ENCODE measurements at regions not wholly inside any gene's neighbourhood (a gene's known extent, or its start where the extent isn't known, plus 50 kb on each side); places are given as distances from the start of the nearest gene placed in this dataset.

DNA sequence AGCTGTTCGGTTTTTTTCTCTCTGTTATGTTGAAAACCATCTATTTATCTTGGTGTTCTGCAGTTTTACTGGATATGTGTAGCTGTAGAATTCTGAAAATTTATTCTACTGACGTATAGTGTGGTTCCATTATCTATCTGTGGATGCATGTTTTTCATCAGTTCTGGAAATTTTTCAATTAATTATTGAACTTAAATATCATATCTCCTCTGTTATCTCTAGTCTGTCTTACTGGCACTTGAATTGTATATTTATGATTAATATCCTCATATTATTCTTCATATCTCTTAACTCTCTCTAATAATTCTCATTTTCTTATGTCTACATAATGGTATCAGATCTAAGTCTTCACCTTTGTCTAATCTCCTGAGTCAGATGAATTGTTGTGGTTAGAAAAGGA is 501.7 kb downstream of the STK39 start:
- H3K79me1 ChIP-seq (ENCODE audit: low read depth, low read length), result no peaks in the 10 kb centered on the region
- no peak overlapping the region for H2BK5ac ChIP-seq (ENCODE audit: low read depth, low read length)
- H3K9ac ChIP-seq (replicated peaks in 1 of 4; ENCODE audit: extremely low read depth in 1 of 4, low read depth in 3 of 4, low read length in 3 of 4), result no peak overlapping the region
- H3K56ac ChIP-seq (replicated peaks; ENCODE audit: insufficient read length, low read depth, low read length), result no peak overlapping the region
- no peak overlapping the region for H2BK12ac ChIP-seq (ENCODE audit: low read depth, low read length)
- no peak overlapping the region for H2BK120ac ChIP-seq (replicated peaks; ENCODE audit: low read depth, low read length)
- no peak overlapping the region for H3K4ac ChIP-seq (replicated peaks; ENCODE audit: insufficient read length, low read depth, low read length)
- H2BK15ac ChIP-seq (ENCODE audit: low read length), result no peak overlapping the region
- no peak overlapping the region for H2AK5ac ChIP-seq (ENCODE audit: low read depth, low read length)
- POLR2A ChIA-PET (ENCODE audit: partially characterized antibody), result no interaction called here
- 90% methylated on average over 2 of the region's 2 CpGs; no CpG with 5 or more reads in 1 of the 2 experiments for WGBS, 2 experiments (ENCODE audit: extremely low coverage in 1 of 2, insufficient coverage in 1 of 2, insufficient read length in 1 of 2, insufficient replicate concordance in 2 of 2, low coverage in 1 of 2, low lambda C conversion rate in 2 of 2, missing lambda C conversion rate in 1 of 2)
- no peak for DNase-seq (ENCODE audit: low read depth in 1 of 2, low spot score in 2 of 2)
- no peaks in the 10 kb centered on the region for H3K27me3 ChIP-seq (replicated peaks in 1 of 4; ENCODE audit: control insufficient read depth in 3 of 4, extremely low read depth in 1 of 4, insufficient read depth in 3 of 4, low read length in 3 of 4)
- no peak overlapping the region for H3K23ac ChIP-seq (ENCODE audit: insufficient read length)
- no peaks in the 10 kb centered on the region for H3K79me2 ChIP-seq (ENCODE audit: control insufficient read depth in 1 of 2, insufficient read depth in 2 of 2, low read length in 2 of 2)
- peaks cover 0 to 2% of the 10 kb centered on the region in 2 experiments for H4K20me1 ChIP-seq (replicated peaks in 1 of 2; ENCODE audit: control insufficient read depth in 1 of 2, insufficient read depth in 2 of 2, low read length in 2 of 2)
- H2BK20ac ChIP-seq (ENCODE audit: low read length), result no peak overlapping the region
- no peak overlapping the region for H3K18ac ChIP-seq (ENCODE audit: extremely low read depth, low read length)
- H3K27ac ChIP-seq (ENCODE audit: low read depth, low read length), result no peak overlapping the region
- TF ChIP-seq SRF (IDR thresholded peaks at IDR 0.05; ENCODE audit: low read depth, low read length), result no peak
- no peak for TF ChIP-seq NANOG (IDR thresholded peaks at IDR 0.05; ENCODE audit: insufficient read depth, low read depth, low read length, poor library complexity, severe bottlenecking)
- no peak for TF ChIP-seq SIN3A (conservative IDR thresholded peaks at IDR 0.05 in 1 of 2, IDR thresholded peaks at IDR 0.05 in 1 of 2; ENCODE audit: low read depth in 1 of 2, low read length in 2 of 2)
- no peak for TF ChIP-seq RFX5 (IDR thresholded peaks at IDR 0.05; ENCODE audit: borderline replicate concordance, low read depth, low read length)
- TF ChIP-seq, protein P1, sequence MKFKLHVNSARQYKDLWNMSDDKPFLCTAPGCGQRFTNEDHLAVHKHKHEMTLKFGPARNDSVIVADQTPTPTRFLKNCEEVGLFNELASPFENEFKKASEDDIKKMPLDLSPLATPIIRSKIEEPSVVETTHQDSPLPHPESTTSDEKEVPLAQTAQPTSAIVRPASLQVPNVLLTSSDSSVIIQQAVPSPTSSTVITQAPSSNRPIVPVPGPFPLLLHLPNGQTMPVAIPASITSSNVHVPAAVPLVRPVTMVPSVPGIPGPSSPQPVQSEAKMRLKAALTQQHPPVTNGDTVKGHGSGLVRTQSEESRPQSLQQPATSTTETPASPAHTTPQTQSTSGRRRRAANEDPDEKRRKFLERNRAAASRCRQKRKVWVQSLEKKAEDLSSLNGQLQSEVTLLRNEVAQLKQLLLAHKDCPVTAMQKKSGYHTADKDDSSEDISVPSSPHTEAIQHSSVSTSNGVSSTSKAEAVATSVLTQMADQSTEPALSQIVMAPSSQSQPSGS (IDR thresholded peaks at IDR 0.05; ENCODE audit: low read length), result no peak
- TF ChIP-seq CEBPB (IDR thresholded peaks at IDR 0.05; ENCODE audit: low read depth, low read length), result no peak
- no peak for TF ChIP-seq PHF8 (conservative IDR thresholded peaks at IDR 0.05; ENCODE audit: low read depth, low read length)
- TF ChIP-seq KDM4A (IDR thresholded peaks at IDR 0.05; ENCODE audit: low read depth, low read length, severe bottlenecking), result no peak
- TF ChIP-seq EZH2 (IDR thresholded peaks at IDR 0.05; ENCODE audit: low read depth, low read length, severe bottlenecking), result no peak
- CTCF ChIA-PET (ENCODE audit: partially characterized antibody), result no interaction called here
- no peak overlapping the region for H2AFZ ChIP-seq (ENCODE audit: low read length)
- no peak overlapping the region for H4K5ac ChIP-seq (ENCODE audit: insufficient read length, low read depth, low read length)
- H4K91ac ChIP-seq (replicated peaks; ENCODE audit: insufficient read length, low read length), result no peak overlapping the region
- no peak overlapping the region for H4K8ac ChIP-seq (ENCODE audit: extremely low read depth, insufficient read depth, low read length)
- FAIRE-seq, result no peak
- no peaks in the 10 kb centered on the region for H3K23me2 ChIP-seq (ENCODE audit: low read depth, low read length)
- H3K36me3 ChIP-seq (ENCODE audit: control insufficient read depth in 2 of 4, insufficient read depth in 4 of 4, low read length in 3 of 4), result no peaks in the 10 kb centered on the region
- no peak overlapping the region for H3K4me3 ChIP-seq (ENCODE audit: extremely low read depth in 1 of 4, insufficient read depth in 2 of 4, low read depth in 3 of 4, low read length in 4 of 4)
- H3K4me2 ChIP-seq (ENCODE audit: insufficient read depth in 1 of 2, low read depth in 2 of 2, low read length in 2 of 2), result no peak overlapping the region
- no peak overlapping the region for H3K14ac ChIP-seq (ENCODE audit: insufficient read length)
- H3K4me1 ChIP-seq (replicated peaks in 1 of 4; ENCODE audit: control insufficient read depth in 3 of 4, insufficient read depth in 4 of 4, low read length in 3 of 4), result peaks cover 0 to 4% (median 0%) of the 10 kb centered on the region in 4 experiments; a peak in 1 of 7 replicates
- no peaks in the 10 kb centered on the region for H3K9me3 ChIP-seq (ENCODE audit: insufficient read depth in 2 of 2, low read depth in 1 of 2, low read length in 1 of 2)
